D341Med (cell line): ENCODE measurements at regions not wholly inside any gene's neighbourhood (a gene's known extent, or its start where the extent isn't known, plus 50 kb on each side); places are given as distances from the start of the nearest gene placed in this dataset.

Experiments used
- DNase-seq: peaks from one replicate; pipeline ENCODE4 v3.0.0; 2012; ENCODE audit warnings: low spot score

- no peak for DNase-seq
Measured at GRCh38 chr10:58998924-58999713, 177.3 kb upstream of the PHYHIPL start.

- no peak for DNase-seq
Measured at GRCh38 chr10:59000162-59000825, 176.1 kb upstream of the PHYHIPL start.

DNA sequence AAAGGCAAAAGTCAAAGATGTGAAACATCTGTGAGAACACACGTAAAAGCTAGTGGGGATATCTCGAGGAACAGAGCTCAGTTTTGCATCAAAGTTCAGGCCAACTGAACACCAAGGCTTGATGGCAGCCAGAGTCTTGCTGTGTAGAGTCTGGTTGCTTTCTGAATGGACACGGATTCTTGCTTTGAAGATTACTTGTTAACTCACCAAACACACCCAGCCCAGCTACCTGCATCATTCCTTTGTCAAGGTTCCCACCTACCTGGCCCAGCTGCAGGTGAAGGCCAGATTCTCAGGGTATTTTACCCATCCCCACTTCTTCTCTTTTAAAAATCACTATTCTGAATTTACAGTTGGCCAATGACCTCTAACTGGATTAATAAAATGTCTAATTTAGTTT lies 174.4 kb upstream of the PHYHIPL start:
- DNase-seq: no peak

DNA sequence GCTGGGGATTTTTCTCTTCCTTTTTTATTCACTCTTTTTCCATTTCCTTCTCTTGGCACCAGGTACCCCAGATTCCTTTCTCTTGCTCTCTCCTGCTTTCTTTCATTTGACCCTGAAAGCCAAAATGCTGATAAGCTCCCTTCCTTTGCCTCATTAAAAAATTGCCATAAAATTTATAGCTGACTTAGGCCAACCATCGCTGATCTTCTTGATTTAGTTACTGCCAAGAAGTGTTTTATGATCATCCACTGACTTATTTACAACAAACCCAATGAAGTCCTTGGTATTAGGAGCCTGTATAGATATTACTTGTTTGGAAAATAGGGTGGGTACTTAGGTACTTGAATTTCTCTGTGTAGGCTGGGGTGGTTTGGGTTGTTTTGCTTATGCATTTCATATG lies 173.2 kb upstream of the PHYHIPL start:
- DNase-seq: no peak

- DNase-seq: no peak
Measured at GRCh38 chr10:59004392-59004791, 172.1 kb upstream of the PHYHIPL start.

GRCh38 chr10:59006511-59007306 lies 169.7 kb upstream of the PHYHIPL start:
- no peak for DNase-seq

GRCh38 chr10:59007307-59008025 lies 169.0 kb upstream of the PHYHIPL start:
- no peak for DNase-seq

DNA sequence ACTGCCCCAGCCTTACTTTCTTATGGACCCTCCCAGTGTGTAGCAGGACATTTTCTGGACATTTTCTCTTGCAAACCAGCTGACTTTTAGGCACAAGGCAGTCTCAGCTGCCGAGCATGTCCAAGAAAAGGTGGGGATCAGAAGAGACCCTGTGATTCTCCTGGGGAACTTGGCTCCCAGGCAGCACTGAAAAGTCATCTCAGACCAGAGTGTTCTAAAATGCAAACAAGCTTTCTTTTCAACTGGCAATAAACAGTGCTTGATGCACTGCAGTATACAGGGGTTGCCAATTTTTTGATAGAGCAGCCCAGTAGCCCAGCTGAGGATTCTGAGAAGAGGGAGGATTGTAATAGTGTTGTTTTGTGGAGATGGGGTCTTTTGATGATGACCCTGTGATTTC lies 168.0 kb upstream of the PHYHIPL start:
- no peak for DNase-seq

GRCh38 chr10:59011972-59012632 lies 164.3 kb upstream of the PHYHIPL start:
- DNase-seq: no peak

DNA sequence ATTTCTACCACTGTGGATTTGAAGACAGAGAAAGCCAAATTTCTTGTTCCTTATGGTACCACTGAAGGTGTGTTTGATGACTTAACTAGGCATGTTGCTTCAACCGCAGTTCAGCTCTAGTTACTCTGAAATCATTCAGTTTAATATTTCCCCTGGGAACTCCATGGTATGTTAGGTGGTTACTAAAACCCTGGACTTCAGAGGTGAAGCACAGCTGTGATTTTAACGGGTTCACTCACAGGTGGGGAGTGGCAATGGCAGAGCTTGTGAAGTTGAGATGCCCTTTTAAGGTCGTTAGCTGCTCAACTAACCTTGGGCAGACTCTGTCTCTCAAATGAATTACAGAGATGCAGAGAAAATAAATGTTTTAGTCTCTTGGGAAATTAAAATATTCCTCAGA lies 163.6 kb upstream of the PHYHIPL start:
- DNase-seq: no peak

GRCh38 chr10:59016043-59016442 lies 160.4 kb upstream of the PHYHIPL start:
- no peak for DNase-seq

- DNase-seq: no peak
Measured at GRCh38 chr10:59018977-59019376, 157.5 kb upstream of the PHYHIPL start.

DNA sequence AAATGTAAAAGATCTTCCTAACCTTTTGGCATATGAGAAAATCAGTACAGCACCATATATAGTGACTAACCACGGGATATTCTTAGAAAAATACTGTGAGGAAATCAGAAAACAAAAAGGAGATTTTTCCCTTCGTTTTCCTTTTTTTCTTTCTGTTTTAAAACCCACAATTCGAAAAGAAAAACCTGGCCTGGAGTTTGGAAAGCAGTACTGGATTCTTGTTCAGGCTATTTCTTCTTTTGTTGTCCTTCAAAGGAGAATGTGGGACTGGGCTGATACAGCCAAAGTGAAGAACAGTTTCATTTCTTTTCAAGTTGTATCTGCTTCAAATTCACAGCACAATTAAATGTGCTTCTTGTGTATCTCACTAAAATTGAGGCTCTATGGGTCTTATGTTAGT lies 156.8 kb upstream of the PHYHIPL start:
- no peak for DNase-seq

GRCh38 chr10:59020502-59020901 lies 155.9 kb upstream of the PHYHIPL start:
- DNase-seq: no peak

GRCh38 chr10:59025981-59026765 lies 150.3 kb upstream of the PHYHIPL start:
- DNase-seq: no peak

GRCh38 chr10:59027975-59028655 lies 148.3 kb upstream of the PHYHIPL start:
- no peak for DNase-seq

DNA sequence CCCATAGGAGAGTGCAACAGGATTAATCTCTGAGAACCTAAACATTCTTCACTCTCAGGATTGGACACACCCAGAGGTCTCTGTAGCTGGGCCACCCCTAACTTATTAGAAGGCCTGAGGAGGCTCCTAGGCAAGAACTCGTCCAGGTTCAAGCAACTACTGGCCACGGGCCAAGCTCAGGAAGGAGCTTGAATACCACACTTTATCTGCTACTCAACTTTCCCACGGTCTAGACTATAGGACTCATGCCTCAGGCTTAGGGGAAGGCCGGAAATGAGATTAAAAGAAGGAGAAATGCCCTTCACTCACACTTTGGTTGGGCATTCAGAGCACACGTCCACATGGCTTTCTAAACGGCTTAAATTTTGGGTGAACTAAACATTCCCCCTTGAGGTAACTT lies 142.8 kb upstream of the PHYHIPL start:
- no peak for DNase-seq

GRCh38 chr10:59036311-59037017 lies 140.0 kb upstream of the PHYHIPL start:
- no peak for DNase-seq

DNA sequence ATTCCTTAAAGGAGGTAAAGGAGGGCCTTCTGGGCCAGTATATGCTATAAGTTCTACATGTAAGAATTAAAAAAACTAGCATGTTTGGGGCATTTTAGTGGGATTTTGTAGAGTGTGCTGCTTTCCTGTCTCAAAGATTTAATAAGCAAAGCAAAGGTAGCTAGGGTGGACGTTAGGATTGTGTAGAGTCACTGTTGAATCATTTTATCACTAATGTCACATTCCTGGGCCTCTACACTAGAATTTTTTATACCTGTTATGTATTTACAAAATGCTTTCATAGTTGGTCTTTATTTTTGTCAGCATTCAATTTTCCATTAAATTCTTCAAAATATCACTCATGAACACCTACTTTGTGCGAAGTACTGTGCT lies 139.4 kb upstream of the PHYHIPL start:
- no peak for DNase-seq

GRCh38 chr10:59037506-59037905 lies 138.9 kb upstream of the PHYHIPL start:
- no peak for DNase-seq
